ENCODE measurements at regions not wholly inside any gene's neighbourhood (a gene's known extent, or its start where the extent isn't known, plus 50 kb on each side); places are given as distances from the start of the nearest gene placed in this dataset.

- TF ChIP-seq CTCF (conservative IDR thresholded peaks at IDR 0.05; ENCODE audit: low read length) (no peak), EZH2phosphoT487 (IDR thresholded peaks at IDR 0.05; ENCODE audit: borderline replicate concordance, low read depth, low read length) (no peak)
Observed at GRCh38 chr9:120104771-120105170, 475.2 kb downstream of the CDK5RAP2 start.

Data from OCI-LY7 (cell line).